Smooth muscle cell (in vitro differentiated cells): ENCODE measurements at regions not wholly inside any gene's neighbourhood (a gene's known extent, or its start where the extent isn't known, plus 50 kb on each side); places are given as distances from the start of the nearest gene placed in this dataset.

ENCODE experiments used
- DNase-seq: peaks from one replicate; lab custom pipeline; 2025; ENCODE audit not compliant: unreplicated experiment; lab: John Stamatoyannopoulos, UW
- H2AFZ ChIP-seq: fragments of 200-600 bp; sonication (generic); 2 replicates; pipeline ENCODE4 v1.6.0; 2016; ENCODE audit warnings: antibody characterized with exemption, low read depth, mild to moderate bottlenecking
- H3F3A ChIP-seq: fragments of 200-600 bp; sonication (generic); 2 replicates; pipeline ENCODE4 v1.6.0; 2017; ENCODE audit warnings: antibody characterized with exemption, low read depth
- H3K27ac ChIP-seq: fragments of 200-600 bp; sonication (generic); 2 replicates; pipeline ENCODE4 v1.5.1; 2016; ENCODE audit warnings: low read depth, mild to moderate bottlenecking
- H3K27me3 ChIP-seq: fragments of 200-600 bp; sonication (generic); 2 replicates; pipeline ENCODE4 v1.6.1; 2016; ENCODE audit warnings: low read depth, mild to moderate bottlenecking
- H3K36me3 ChIP-seq: fragments of 200-600 bp; sonication (generic); 2 replicates; pipeline ENCODE4 v1.5.1; 2016; ENCODE audit warnings: low read depth
- H3K4me1 ChIP-seq: fragments of 200-600 bp; sonication (generic); 2 replicates; pipeline ENCODE4 v1.5.1; 2016; ENCODE audit warnings: low read depth
- H3K4me2 ChIP-seq: fragments of 200-600 bp; sonication (generic); 2 replicates; pipeline ENCODE4 v1.6.0; 2016; ENCODE audit warnings: mild to moderate bottlenecking
- H3K4me3 ChIP-seq: fragments of 200-600 bp; sonication (generic); 2 replicates; pipeline ENCODE4 v1.5.1; 2016; ENCODE audit warnings: mild to moderate bottlenecking
- H3K79me2 ChIP-seq: fragments of 200-600 bp; sonication (generic); 2 replicates; pipeline ENCODE4 v1.6.0; 2016; ENCODE audit warnings: low read depth, mild to moderate bottlenecking
- H3K9ac ChIP-seq: fragments of 200-600 bp; sonication (generic); 2 replicates; pipeline ENCODE4 v1.6.0; 2016; ENCODE audit warnings: low read depth
- H3K9me3 ChIP-seq: fragments of 200-600 bp; sonication (generic); replicated peaks from 2 replicates; pipeline ENCODE4 v1.5.1; 2016; ENCODE audit warnings: low read depth
- H4K20me1 ChIP-seq: fragments of 200-600 bp; sonication (generic); 2 replicates; pipeline ENCODE4 v1.6.0; 2016; ENCODE audit warnings: low read depth
- CTCF ChIP-seq: fragments of 200-600 bp; sonication (generic); IDR thresholded peaks from 2 replicates; pipeline ENCODE4 v1.5.1; 2017; ENCODE audit warnings: borderline replicate concordance, mild to moderate bottlenecking, antibody characterized with exemption; ENCODE audit not compliant: insufficient read depth, poor library complexity, severe bottlenecking
- WGBS: methylation state at CpG from one replicate; pipeline ENCODE4 v1.1.7; 2016; ENCODE audit warnings: low lambda C conversion rate; 5-methylcytosine and 5-hydroxymethylcytosine counted together

DNA sequence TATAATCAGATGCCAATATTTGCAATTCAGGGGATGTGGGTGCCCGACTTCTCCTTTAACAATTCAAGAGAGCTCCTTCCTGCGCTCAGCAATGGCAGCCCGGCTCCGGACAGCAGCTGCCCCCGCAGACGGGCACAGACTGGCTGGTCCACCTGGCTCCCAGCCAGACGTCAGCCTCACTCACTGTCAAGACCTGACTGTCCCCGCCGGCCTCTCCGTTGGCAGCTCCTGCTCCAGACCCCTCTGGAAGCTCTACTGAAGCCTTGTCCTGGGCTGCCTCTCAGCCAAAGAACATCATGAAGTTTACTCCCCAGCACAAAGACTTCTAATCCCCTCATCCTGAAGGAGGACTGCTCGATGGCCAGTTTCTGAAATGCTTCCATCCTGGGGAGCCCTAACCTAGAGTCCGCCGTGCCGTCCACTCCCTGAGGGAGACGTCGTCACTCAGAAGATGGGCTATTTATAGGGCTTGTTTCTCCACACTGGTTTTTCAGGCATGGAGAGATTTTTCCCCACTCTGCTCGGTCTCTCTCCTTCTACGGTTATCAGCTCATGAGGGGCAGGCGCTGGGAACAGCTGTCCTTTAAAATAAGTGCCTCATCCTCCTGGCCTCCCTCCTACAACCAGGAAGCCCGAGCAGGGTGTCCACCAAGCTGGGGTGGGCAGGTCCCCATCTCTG lies 126.2 kb downstream of the RFLNA start:
- H3K4me2 ChIP-seq, result peak overlapping the region; percentile 62

GRCh38 chr12:124420041-124420995 lies 125.4 kb downstream of the RFLNA start:
- peaks cover 43% of the 10 kb centered on the region for H4K20me1 ChIP-seq
- no peaks in the 10 kb centered on the region for H3K9me3 ChIP-seq
- peaks cover 47% of the 10 kb centered on the region for H3K79me2 ChIP-seq
- peaks cover 9% of the 10 kb centered on the region for H3K4me1 ChIP-seq
- H2AFZ ChIP-seq, result no peak overlapping the region
- no peak for DNase-seq
- H3K9ac ChIP-seq, result no peak overlapping the region
- H3K4me3 ChIP-seq, result no peak overlapping the region
- no peaks in the 10 kb centered on the region for H3K27me3 ChIP-seq
- WGBS, result 99% methylated on average over 28 of the region's 28 CpGs
- peak overlapping the region; percentile 62 for H3K4me2 ChIP-seq
- TF ChIP-seq CTCF, result no peak
- H3K27ac ChIP-seq, result peak overlapping the region; percentile 90
- peaks cover 3% of the 10 kb centered on the region for H3K36me3 ChIP-seq
- H3F3A ChIP-seq, result peaks cover 16% of the 10 kb centered on the region

More for the DNA sequence above, 126.2 kb downstream of the RFLNA start:
- peaks cover 16% of the 10 kb centered on the region for H3F3A ChIP-seq
- peaks cover 35% of the 10 kb centered on the region for H4K20me1 ChIP-seq
- H3K27ac ChIP-seq, result peak overlapping the region; percentile 90
- peak; percentile 6 for DNase-seq
- no peak overlapping the region for H2AFZ ChIP-seq
- H3K4me3 ChIP-seq, result no peak overlapping the region
- peaks cover 9% of the 10 kb centered on the region for H3K4me1 ChIP-seq
- TF ChIP-seq CTCF, result no peak
- peak overlapping the region; percentile 39 for H3K9ac ChIP-seq
- 59% methylated on average over 20 of the region's 20 CpGs for WGBS
- H3K79me2 ChIP-seq, result peaks cover 38% of the 10 kb centered on the region
- no peaks in the 10 kb centered on the region for H3K9me3 ChIP-seq
- H3K36me3 ChIP-seq, result peaks cover 3% of the 10 kb centered on the region
- no peaks in the 10 kb centered on the region for H3K27me3 ChIP-seq

DNA sequence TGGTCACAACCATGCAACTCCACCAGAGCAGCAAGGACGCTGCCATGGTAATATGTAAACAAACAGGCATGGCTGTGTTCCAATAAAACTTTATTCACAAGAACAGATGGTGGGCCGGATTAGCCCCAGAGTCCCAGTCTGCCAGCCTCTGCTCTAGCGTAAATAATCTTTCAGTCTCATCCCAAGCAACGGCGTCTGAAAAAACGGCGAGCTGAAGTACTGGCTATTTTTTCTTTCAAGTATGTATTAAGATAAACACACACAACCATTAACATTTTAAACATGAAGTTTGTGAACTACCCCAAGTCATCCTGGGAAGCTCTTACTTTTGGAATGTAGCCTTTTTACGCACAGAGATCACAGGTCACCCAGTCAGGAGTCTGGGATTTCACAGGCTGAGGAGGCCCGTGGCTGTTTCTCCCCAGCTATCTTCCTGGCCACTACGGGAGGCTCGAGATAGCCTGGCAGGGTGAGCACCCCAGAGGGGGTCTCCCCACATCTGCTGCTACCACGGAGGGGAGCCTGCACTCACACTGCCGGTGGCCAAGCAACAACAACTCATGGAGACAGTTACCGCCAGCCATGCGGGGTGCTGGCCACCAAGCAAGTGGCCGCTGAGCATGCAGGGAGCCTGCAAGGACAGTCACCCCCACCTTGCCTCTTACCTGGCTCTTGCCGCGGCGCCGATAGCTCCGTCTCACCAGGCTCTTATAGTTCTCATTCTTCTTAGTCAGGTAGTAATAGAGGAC lies 124.6 kb downstream of the RFLNA start:
- Histone ChIP-seq H3F3A (peaks cover 16% of the 10 kb centered on the region), H3K27ac (peak overlapping the region; percentile 90), H2AFZ (no peak overlapping the region), H3K4me3 (no peak overlapping the region), H3K9me3 (no peaks in the 10 kb centered on the region), H3K4me2 (no peak overlapping the region), H4K20me1 (peaks cover 52% of the 10 kb centered on the region), H3K27me3 (no peaks in the 10 kb centered on the region), H3K79me2 (peaks cover 54% of the 10 kb centered on the region), H3K9ac (peak overlapping the region; percentile 22), H3K36me3 (peaks cover 3% of the 10 kb centered on the region), H3K4me1 (peaks cover 9% of the 10 kb centered on the region)
- DNase-seq, result no peak
- WGBS, result 68% methylated on average over 21 of the region's 21 CpGs
- no peak for TF ChIP-seq CTCF
